WTC11 (cell line): ENCODE measurements at regions not wholly inside any gene's neighbourhood (a gene's known extent, or its start where the extent isn't known, plus 50 kb on each side); places are given as distances from the start of the nearest gene placed in this dataset.

Experiments used
- ATAC-seq: fragments of 200-7000 bp; cut with Tn5 transposase; 2 replicates; pipeline ENCODE4 v1.10.0; 2021; ENCODE audit warnings: mild to moderate bottlenecking, moderate library complexity
- CTCF ChIA-PET: fragments of 300-600 bp; sonication (Branson Sonifier 250); formaldehyde crosslinking; loops from one replicate; lab custom pipeline; 2021; ENCODE audit warnings: antibody characterized with exemption; lab: Charles Lee
- POLR2A ChIA-PET: fragments of 350-600 bp; sonication (Branson Sonifier 250); formaldehyde crosslinking; loops from one replicate; lab custom pipeline; 2021; ENCODE audit warnings: antibody characterized with exemption; lab: Charles Lee
- DNase-seq: peaks from one replicate; pipeline ENCODE4 v3.0.0; 2021; ENCODE audit warnings: low spot score
- H3K27ac Mint-ChIP-seq: 2 replicates; pipeline ENCODE4 v1.8.0; 2021; ENCODE audit warnings: mixed read lengths
- H3K27me3 Mint-ChIP-seq: 2 replicates; pipeline ENCODE4 v1.8.0; 2021; ENCODE audit warnings: low read depth, mild to moderate bottlenecking, moderate library complexity, mixed read lengths
- H3K36me3 Mint-ChIP-seq: 2 replicates; pipeline ENCODE4 v1.8.0; 2021; ENCODE audit warnings: mixed read lengths
- H3K4me1 Mint-ChIP-seq: 2 replicates; pipeline ENCODE4 v1.8.0; 2022; ENCODE audit warnings: mixed read lengths
- H3K4me3 Mint-ChIP-seq: 2 replicates; pipeline ENCODE4 v1.8.0; 2021; ENCODE audit warnings: mild to moderate bottlenecking, moderate library complexity, mixed read lengths
- H3K9me3 Mint-ChIP-seq: 2 replicates; pipeline ENCODE4 v1.8.0; 2021; ENCODE audit warnings: mixed read lengths
- ELF4 ChIP-seq: sonication (generic); formaldehyde crosslinking; IDR thresholded peaks from 2 replicates; pipeline ENCODE4 v1.8.1; 2022; ENCODE audit warnings: low read depth, mild to moderate bottlenecking, moderate library complexity, missing genetic modification reagents
- FOXK1 ChIP-seq: sonication (generic); formaldehyde crosslinking; IDR thresholded peaks from 2 replicates; pipeline ENCODE4 v1.8.0; 2022; ENCODE audit warnings: mild to moderate bottlenecking, moderate library complexity, missing genetic modification reagents
- FOXP1 ChIP-seq: sonication (generic); formaldehyde crosslinking; IDR thresholded peaks from 2 replicates; pipeline ENCODE4 v1.8.0; 2022; ENCODE audit warnings: missing genetic modification reagents, mild to moderate bottlenecking, moderate library complexity, borderline replicate concordance
- GABPB1 ChIP-seq: sonication (generic); formaldehyde crosslinking; IDR thresholded peaks from 2 replicates; pipeline ENCODE4 v1.8.1; 2023; ENCODE audit warnings: mild to moderate bottlenecking, missing genetic modification reagents
- PRDM15 ChIP-seq: sonication (generic); formaldehyde crosslinking; IDR thresholded peaks from 2 replicates; pipeline ENCODE4 v1.8.0; 2022; ENCODE audit warnings: missing genetic modification reagents
- RELA ChIP-seq: sonication (generic); formaldehyde crosslinking; IDR thresholded peaks from 2 replicates; pipeline ENCODE4 v1.8.1; 2022; ENCODE audit warnings: missing genetic modification reagents, mild to moderate bottlenecking, borderline replicate concordance
- TCF7 ChIP-seq: sonication (generic); formaldehyde crosslinking; IDR thresholded peaks from 2 replicates; pipeline ENCODE4 v1.8.0; 2022; ENCODE audit warnings: mild to moderate bottlenecking, low read depth, missing genetic modification reagents, moderate library complexity
- ZNF232 ChIP-seq: sonication (generic); formaldehyde crosslinking; IDR thresholded peaks from 2 replicates; pipeline ENCODE4 v1.8.0; 2022; ENCODE audit warnings: mild to moderate bottlenecking, missing genetic modification reagents
- ZNF423 ChIP-seq: fragments of 250-450 bp; sonication (Bioruptor Pico); IDR thresholded peaks from 2 replicates; pipeline ENCODE4 v2.1.2; 2022; ENCODE audit warnings: mild to moderate bottlenecking, moderate library complexity
- ZSCAN18 ChIP-seq: fragments of 250-450 bp; sonication (Bioruptor Pico); IDR thresholded peaks from 2 replicates; pipeline ENCODE4 v2.1.2; 2022; ENCODE audit warnings: mild to moderate bottlenecking, moderate library complexity
- TF ChIP-seq, protein P1 (sequence below): sonication (generic); formaldehyde crosslinking; conservative IDR thresholded peaks from 2 replicates; pipeline ENCODE4 v1.8.1; 2022; ENCODE audit warnings: mild to moderate bottlenecking, missing genetic modification reagents
- TF ChIP-seq, protein P2 (sequence below): sonication (generic); formaldehyde crosslinking; conservative IDR thresholded peaks from 2 replicates; pipeline ENCODE4 v1.8.1; 2023; ENCODE audit warnings: mild to moderate bottlenecking, low read depth, missing genetic modification reagents, moderate library complexity
- TF ChIP-seq, protein P3 (sequence below): sonication (generic); formaldehyde crosslinking; IDR thresholded peaks from 2 replicates; pipeline ENCODE4 v1.8.0; 2022; ENCODE audit warnings: mild to moderate bottlenecking, missing genetic modification reagents
- TF ChIP-seq, protein P4 (sequence below): fragments of 250-450 bp; sonication (Bioruptor Pico); IDR thresholded peaks from 2 replicates; pipeline ENCODE4 v1.9.0; 2021; ENCODE audit warnings: mild to moderate bottlenecking, borderline replicate concordance
- TF ChIP-seq, protein P5 (sequence below): sonication (generic); formaldehyde crosslinking; IDR thresholded peaks from 2 replicates; pipeline ENCODE4 v1.8.0; 2023; ENCODE audit warnings: missing genetic modification reagents
- TF ChIP-seq, protein P6 (sequence below): sonication (generic); formaldehyde crosslinking; IDR thresholded peaks from 2 replicates; pipeline ENCODE4 v1.8.1; 2023; ENCODE audit warnings: mild to moderate bottlenecking, missing genetic modification reagents, moderate library complexity

DNA sequence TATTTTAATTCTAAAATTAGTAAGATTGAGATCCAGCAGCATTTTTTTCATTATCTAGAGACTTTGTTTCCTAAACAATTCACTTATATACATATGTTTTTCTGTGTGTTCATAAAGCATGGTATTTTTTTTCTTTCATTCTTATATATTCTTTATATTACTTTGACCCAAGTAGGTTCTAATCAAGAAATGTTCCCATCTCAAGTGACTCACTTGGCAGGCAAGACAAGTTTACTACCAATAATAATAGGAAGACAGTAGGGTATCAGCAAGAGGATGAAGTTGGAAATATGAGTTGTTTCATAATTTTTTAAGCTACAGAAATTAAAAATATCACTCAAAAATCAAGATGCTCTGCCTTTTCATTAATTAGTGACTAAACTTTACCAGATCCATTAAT, 613.4 kb upstream of the ATP2B1 start:
- Mint-ChIP-seq H3K27ac (no peak overlapping the region), H3K27me3 (no peaks in the 10 kb centered on the region), H3K9me3 (peaks cover 16% of the 10 kb centered on the region)

More for the DNA sequence above, 613.4 kb upstream of the ATP2B1 start:
- ChIA-PET POLR2A (no interaction called here), CTCF (no interaction called here)
- no peak for TF ChIP-seq ZNF423 (CRISPR knock-in tag)
- no peak for TF ChIP-seq FOXK1 (CRISPR knock-in tag)
- TF ChIP-seq ZSCAN18 (CRISPR knock-in tag): no peak
- TF ChIP-seq ZNF232 (CRISPR knock-in tag): no peak
- no peak for TF ChIP-seq FOXP1 (CRISPR knock-in tag)
- TF ChIP-seq, protein P1, sequence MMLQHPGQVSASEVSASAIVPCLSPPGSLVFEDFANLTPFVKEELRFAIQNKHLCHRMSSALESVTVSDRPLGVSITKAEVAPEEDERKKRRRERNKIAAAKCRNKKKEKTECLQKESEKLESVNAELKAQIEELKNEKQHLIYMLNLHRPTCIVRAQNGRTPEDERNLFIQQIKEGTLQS (CRISPR knock-in tag): no peak
- TF ChIP-seq, protein P2, sequence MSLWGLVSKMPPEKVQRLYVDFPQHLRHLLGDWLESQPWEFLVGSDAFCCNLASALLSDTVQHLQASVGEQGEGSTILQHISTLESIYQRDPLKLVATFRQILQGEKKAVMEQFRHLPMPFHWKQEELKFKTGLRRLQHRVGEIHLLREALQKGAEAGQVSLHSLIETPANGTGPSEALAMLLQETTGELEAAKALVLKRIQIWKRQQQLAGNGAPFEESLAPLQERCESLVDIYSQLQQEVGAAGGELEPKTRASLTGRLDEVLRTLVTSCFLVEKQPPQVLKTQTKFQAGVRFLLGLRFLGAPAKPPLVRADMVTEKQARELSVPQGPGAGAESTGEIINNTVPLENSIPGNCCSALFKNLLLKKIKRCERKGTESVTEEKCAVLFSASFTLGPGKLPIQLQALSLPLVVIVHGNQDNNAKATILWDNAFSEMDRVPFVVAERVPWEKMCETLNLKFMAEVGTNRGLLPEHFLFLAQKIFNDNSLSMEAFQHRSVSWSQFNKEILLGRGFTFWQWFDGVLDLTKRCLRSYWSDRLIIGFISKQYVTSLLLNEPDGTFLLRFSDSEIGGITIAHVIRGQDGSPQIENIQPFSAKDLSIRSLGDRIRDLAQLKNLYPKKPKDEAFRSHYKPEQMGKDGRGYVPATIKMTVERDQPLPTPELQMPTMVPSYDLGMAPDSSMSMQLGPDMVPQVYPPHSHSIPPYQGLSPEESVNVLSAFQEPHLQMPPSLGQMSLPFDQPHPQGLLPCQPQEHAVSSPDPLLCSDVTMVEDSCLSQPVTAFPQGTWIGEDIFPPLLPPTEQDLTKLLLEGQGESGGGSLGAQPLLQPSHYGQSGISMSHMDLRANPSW: no peak
- no peak for TF ChIP-seq ELF4
- TF ChIP-seq, protein P3, sequence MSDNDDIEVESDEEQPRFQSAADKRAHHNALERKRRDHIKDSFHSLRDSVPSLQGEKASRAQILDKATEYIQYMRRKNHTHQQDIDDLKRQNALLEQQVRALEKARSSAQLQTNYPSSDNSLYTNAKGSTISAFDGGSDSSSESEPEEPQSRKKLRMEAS (CRISPR knock-in tag): no peak
- TF ChIP-seq, protein P4, sequence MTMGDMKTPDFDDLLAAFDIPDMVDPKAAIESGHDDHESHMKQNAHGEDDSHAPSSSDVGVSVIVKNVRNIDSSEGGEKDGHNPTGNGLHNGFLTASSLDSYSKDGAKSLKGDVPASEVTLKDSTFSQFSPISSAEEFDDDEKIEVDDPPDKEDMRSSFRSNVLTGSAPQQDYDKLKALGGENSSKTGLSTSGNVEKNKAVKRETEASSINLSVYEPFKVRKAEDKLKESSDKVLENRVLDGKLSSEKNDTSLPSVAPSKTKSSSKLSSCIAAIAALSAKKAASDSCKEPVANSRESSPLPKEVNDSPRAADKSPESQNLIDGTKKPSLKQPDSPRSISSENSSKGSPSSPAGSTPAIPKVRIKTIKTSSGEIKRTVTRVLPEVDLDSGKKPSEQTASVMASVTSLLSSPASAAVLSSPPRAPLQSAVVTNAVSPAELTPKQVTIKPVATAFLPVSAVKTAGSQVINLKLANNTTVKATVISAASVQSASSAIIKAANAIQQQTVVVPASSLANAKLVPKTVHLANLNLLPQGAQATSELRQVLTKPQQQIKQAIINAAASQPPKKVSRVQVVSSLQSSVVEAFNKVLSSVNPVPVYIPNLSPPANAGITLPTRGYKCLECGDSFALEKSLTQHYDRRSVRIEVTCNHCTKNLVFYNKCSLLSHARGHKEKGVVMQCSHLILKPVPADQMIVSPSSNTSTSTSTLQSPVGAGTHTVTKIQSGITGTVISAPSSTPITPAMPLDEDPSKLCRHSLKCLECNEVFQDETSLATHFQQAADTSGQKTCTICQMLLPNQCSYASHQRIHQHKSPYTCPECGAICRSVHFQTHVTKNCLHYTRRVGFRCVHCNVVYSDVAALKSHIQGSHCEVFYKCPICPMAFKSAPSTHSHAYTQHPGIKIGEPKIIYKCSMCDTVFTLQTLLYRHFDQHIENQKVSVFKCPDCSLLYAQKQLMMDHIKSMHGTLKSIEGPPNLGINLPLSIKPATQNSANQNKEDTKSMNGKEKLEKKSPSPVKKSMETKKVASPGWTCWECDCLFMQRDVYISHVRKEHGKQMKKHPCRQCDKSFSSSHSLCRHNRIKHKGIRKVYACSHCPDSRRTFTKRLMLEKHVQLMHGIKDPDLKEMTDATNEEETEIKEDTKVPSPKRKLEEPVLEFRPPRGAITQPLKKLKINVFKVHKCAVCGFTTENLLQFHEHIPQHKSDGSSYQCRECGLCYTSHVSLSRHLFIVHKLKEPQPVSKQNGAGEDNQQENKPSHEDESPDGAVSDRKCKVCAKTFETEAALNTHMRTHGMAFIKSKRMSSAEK: no peak
- TF ChIP-seq TCF7 (CRISPR knock-in tag): no peak
- TF ChIP-seq, protein P5, sequence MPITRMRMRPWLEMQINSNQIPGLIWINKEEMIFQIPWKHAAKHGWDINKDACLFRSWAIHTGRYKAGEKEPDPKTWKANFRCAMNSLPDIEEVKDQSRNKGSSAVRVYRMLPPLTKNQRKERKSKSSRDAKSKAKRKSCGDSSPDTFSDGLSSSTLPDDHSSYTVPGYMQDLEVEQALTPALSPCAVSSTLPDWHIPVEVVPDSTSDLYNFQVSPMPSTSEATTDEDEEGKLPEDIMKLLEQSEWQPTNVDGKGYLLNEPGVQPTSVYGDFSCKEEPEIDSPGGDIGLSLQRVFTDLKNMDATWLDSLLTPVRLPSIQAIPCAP: no peak
- TF ChIP-seq GABPB1 (CRISPR knock-in tag): no peak
- TF ChIP-seq, protein P6, sequence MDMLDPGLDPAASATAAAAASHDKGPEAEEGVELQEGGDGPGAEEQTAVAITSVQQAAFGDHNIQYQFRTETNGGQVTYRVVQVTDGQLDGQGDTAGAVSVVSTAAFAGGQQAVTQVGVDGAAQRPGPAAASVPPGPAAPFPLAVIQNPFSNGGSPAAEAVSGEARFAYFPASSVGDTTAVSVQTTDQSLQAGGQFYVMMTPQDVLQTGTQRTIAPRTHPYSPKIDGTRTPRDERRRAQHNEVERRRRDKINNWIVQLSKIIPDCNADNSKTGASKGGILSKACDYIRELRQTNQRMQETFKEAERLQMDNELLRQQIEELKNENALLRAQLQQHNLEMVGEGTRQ (CRISPR knock-in tag): no peak
- no peak for TF ChIP-seq RELA (CRISPR knock-in tag)
- no peak for TF ChIP-seq PRDM15
- Mint-ChIP-seq H3K4me3 (no peak overlapping the region), H3K4me1 (peaks cover 13% of the 10 kb centered on the region), H3K36me3 (peaks cover 14% of the 10 kb centered on the region)
- no peak for ATAC-seq
- no peak for DNase-seq
